A172 (cell line): ENCODE measurements at regions not wholly inside any gene's neighbourhood (a gene's known extent, or its start where the extent isn't known, plus 50 kb on each side); places are given as distances from the start of the nearest gene placed in this dataset.

ENCODE experiments used
- DNase-seq: peaks from one replicate; pipeline ENCODE4 v3.0.0-alpha.2; 2015; ENCODE audit warnings: low spot score

DNA sequence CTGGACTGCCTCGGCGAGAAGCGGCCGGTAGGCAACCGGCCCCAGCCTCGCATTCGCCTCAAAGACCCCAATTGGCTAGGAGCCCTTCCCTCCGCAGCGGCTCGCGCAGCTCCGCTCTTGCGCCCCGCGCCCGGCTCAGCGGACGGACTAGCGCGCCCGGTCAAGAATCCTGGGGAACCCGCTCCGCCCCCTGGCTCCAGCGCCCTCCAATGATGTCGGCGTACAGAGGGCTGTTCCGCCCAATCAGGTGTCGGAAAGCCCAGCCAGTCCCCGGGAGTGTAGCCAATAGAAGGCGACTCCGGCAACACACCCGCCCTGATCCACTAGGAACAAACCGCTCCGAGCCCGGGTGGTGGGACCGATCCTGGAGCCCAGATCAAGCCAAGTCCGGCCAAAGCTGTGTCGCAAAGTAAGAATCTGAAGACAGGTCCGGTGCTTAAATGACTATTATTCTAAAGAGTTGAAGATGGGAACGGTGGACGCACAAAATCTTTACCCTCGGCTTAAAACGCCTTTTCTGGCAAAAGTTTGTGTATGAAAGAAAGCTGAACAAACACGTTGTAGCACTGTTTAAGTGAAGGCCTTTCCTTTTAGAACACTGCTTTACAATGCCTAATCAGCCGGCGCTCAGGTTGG, 132.2 kb downstream of the OGFRL1 start:
- peak; percentile 95 for DNase-seq

- DNase-seq, result no peak
These were observed 133.0 kb downstream of the OGFRL1 start for GRCh38 chr6:71421611-71422010.

DNA sequence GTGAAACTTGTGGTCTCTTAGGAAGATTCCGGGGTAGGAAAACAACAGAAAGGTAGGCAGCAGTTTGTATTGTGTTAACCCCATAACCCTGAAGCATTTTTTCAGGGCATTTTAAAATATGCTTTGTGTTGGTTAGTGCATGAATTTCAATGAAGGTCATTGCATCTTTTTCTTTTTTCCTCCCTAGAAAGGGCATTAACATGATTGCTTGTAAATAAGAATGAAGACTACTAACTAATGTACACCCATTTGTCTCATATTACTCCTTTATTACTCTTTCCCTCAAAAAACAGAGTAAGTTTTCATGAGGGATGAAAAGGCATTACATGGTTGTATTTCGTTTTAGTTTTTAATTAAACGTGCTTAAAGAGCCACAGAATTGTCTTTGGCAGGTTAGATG, 141.4 kb downstream of the OGFRL1 start:
- no peak for DNase-seq

DNA sequence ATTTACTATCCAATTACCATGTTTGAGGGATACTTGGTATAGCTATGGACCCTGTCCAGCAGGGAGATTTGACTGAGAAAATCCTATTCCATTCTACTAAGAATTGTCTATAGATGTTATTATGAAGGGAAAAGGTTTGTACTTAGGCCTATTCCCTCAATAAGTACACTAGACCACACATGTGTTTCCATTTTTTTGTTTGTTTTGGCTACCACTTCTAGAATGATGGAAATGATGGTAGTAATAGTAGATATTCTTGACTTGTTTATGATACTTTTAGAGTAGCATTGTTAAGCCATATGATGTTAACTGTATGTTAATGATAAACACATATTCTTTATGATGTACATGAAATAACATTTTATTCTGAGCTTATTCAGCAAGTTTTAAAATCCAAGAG, 144.8 kb downstream of the OGFRL1 start:
- no peak for DNase-seq

GRCh38 chr6:71444222-71444621, 155.6 kb downstream of the OGFRL1 start:
- DNase-seq, result no peak

GRCh38 chr6:71446057-71446456, 157.4 kb downstream of the OGFRL1 start:
- DNase-seq, result no peak

DNA sequence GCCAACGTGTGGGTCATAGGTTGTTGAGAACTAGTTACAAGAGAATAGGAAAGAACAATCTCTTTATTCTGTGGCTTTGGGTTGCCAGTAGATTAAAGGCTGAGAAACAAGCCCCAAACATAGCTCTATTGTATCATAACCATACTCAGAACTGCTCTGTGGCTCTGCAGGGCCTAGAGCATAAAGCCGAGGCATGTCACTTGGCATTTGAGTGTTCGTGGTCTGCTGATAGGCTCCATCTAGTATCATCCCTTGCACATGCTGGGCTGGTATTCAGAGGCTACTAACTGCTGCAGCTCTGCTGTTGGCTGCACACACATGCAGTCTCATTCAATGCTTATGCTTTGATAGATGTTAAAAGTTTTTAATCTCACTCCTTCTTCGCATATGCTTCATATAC, 157.9 kb downstream of the OGFRL1 start:
- DNase-seq, result no peak

GRCh38 chr6:71452697-71453370, 164.2 kb downstream of the OGFRL1 start:
- no peak for DNase-seq

DNA sequence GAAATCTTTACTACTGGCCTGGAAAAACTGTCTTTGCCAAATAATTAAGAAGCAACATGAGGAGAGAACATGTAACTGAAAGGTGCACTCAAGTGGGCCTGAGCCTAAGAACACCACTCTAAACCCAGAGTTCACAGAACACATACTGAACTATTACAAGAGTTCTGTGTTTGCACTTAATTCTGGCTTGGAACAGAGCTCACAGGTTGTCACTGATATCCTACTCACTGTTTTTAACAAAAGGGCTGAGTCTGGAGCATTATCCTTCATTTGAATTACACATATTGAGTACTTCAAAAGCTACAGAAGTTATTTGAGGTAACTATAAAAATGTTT, 164.7 kb downstream of the OGFRL1 start:
- no peak for DNase-seq

- DNase-seq, result no peak
These were observed 165.4 kb downstream of the OGFRL1 start for GRCh38 chr6:71454056-71454455.

GRCh38 chr6:71457929-71458328, 169.3 kb downstream of the OGFRL1 start:
- DNase-seq, result no peak

DNA sequence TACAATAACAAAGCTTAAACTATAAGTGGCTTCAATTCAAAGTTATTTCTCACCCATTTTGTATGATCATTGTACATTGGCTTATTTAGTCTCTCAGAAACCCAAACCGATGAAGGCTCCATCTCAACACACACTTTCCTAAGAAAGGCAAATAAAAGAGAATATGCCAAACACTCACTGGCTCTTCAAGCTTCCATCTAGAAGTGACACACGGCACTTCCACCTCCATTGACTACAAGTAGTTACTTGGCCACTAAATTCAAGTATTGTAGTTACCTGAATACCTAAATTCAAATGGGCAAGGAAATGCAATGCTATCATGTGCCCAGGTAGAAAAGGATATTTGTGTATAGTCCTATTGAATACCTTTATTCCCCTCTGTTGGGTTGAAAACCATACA, 170.6 kb downstream of the OGFRL1 start:
- DNase-seq, result no peak

- no peak for DNase-seq
These were observed 172.3 kb downstream of the OGFRL1 start for GRCh38 chr6:71460933-71461332.

- DNase-seq, result no peak
These were observed 174.4 kb downstream of the OGFRL1 start for GRCh38 chr6:71463061-71463460.

GRCh38 chr6:71465096-71465495, 176.5 kb downstream of the OGFRL1 start:
- no peak for DNase-seq

GRCh38 chr6:71466362-71466761, 177.8 kb downstream of the OGFRL1 start:
- no peak for DNase-seq

- DNase-seq, result no peak
These were observed 179.4 kb downstream of the OGFRL1 start for GRCh38 chr6:71468038-71468437.

DNA sequence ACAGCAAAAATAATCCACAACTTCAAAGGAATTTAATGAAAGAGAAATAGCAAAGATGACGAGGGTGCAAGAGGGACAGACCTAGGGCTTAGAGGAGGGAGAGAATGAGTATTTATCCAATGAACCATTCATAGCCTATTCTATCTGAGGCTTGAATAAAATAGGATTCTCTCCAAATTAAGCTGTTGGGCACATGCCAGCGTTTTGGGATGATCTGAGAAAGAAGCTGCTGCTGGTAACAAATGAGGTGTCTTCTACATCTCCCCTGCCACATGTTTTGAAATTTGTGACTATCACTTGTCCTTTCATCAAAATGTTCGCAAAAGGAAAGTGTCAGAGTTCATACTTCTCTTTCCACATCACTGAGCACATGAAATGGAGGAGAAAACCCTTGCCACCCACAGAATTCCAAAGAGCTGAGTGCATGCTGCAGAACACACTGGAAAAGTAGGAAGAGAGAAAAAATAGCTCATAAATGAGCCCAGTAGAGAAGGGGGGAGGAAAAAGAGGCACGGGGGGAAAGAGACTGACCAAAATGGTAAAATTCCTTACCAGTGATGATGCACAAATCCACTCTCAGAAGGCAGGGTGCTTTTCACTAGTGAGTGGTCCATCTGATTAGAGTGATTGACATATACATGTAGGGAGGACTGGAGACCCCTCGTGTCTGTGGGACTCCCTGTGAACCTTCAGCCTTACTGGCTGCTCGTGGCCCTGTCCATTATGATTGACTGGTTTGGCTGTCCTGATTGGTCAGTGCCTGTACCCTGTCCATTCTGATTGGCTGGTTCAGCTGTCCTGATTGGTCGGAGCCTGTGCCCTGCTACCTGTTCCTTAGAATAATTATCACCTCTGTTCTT, 180.5 kb downstream of the OGFRL1 start:
- peak; percentile 72 for DNase-seq

- no peak for DNase-seq
These were observed 183.1 kb downstream of the OGFRL1 start for GRCh38 chr6:71471718-71472117.

GRCh38 chr6:71473926-71474325, 185.3 kb downstream of the OGFRL1 start:
- DNase-seq, result peak; percentile 88

DNA sequence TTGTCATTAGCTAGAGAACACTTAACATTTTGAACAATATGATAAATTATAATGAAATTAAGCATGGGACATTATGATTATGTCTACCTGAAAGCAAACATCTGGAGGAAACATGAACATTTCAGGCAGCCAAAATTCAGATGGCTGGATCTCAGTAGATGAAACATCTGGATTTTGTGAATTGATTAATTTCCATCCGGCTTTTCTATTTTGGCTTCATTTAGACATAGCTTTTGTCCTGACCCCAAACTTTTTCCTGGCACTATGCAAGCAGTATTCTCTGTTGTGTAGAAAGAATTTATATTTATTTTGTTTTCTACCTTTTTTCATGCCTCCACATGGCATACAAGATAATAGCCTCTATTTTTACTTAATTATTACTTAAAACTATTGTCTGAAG, 186.3 kb downstream of the OGFRL1 start:
- DNase-seq, result no peak

DNA sequence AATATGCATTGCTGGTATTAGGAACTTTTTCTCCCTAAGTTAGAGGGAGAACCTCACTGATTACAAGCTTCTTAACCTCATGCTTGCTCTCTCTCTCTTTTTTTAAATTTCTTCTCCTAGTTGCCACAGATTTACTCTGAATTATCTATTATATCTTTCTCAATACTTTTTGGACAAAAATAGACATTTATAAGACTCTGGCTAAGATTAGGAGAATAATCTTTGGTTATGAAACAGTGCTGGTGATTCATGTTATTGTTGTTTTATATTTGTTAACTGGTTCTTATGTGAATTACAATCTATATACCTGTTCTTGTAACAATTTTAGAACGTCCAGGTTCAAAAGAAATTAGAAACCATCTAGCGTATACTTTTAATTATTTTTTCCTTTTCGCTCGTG, 187.8 kb downstream of the OGFRL1 start:
- no peak for DNase-seq

- DNase-seq, result no peak
These were observed 188.3 kb downstream of the OGFRL1 start for GRCh38 chr6:71476872-71477271.
